Choroid plexus epithelial cell (primary cell): ENCODE measurements at regions not wholly inside any gene's neighbourhood (a gene's known extent, or its start where the extent isn't known, plus 50 kb on each side); places are given as distances from the start of the nearest gene placed in this dataset.

Experiments
- DNase-seq: peaks from one replicate; pipeline ENCODE4 v3.0.0-alpha.2; 2010; ENCODE audit warnings: low read depth
- H3K4me3 ChIP-seq: 2 replicates; pipeline ENCODE4 v1.5.1; 2011; ENCODE audit warnings: low read depth, mild to moderate bottlenecking, control low read depth, low read length, moderate library complexity
- TF ChIP-seq, protein P1 (sequence below): conservative IDR thresholded peaks from 2 replicates; pipeline ENCODE4 v1.5.1; 2011; ENCODE audit warnings: low read depth, mild to moderate bottlenecking, control low read depth, inconsistent platforms, low read length, moderate library complexity

DNA sequence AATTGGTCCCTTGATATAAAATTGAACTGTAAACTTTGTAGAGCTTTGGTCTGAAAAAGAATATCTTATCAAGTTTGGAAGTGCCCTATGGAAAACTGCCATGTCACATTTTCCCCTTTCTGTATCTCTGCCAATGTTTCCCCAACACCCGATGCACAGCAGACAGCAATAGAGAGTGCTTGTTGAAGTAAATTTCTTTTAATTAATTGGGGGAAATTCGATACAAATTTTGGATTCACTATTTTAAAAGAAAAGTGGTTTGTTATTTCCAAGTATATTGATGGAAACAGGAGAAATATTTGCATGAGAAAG lies 208.1 kb downstream of the OGFRL1 start:
- TF ChIP-seq, protein P1, sequence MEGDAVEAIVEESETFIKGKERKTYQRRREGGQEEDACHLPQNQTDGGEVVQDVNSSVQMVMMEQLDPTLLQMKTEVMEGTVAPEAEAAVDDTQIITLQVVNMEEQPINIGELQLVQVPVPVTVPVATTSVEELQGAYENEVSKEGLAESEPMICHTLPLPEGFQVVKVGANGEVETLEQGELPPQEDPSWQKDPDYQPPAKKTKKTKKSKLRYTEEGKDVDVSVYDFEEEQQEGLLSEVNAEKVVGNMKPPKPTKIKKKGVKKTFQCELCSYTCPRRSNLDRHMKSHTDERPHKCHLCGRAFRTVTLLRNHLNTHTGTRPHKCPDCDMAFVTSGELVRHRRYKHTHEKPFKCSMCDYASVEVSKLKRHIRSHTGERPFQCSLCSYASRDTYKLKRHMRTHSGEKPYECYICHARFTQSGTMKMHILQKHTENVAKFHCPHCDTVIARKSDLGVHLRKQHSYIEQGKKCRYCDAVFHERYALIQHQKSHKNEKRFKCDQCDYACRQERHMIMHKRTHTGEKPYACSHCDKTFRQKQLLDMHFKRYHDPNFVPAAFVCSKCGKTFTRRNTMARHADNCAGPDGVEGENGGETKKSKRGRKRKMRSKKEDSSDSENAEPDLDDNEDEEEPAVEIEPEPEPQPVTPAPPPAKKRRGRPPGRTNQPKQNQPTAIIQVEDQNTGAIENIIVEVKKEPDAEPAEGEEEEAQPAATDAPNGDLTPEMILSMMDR, result no peak
- H3K4me3 ChIP-seq, result no peak overlapping the region
- DNase-seq, result no peak

DNA sequence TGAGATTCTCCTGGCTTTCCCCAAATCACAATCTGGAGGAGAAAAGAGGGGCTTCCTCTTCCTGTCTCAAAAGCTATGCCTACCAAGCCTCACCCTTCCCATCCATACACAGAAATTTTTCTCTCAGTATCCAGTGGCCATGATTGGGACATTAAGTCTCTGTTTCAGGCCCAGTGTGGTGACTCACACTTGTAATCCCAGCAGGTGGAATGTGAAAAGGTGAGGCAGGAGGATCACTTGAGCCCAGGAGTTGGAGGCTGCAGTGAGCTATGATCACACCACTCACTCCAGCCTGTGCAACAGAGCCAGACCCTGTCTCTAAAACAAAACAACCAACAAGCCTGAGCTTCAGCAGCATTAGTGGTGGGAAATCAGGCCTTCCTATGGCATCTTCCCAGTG lies 210.0 kb downstream of the OGFRL1 start:
- no peak overlapping the region for H3K4me3 ChIP-seq
- TF ChIP-seq, protein P1, result no peak
- no peak for DNase-seq

DNA sequence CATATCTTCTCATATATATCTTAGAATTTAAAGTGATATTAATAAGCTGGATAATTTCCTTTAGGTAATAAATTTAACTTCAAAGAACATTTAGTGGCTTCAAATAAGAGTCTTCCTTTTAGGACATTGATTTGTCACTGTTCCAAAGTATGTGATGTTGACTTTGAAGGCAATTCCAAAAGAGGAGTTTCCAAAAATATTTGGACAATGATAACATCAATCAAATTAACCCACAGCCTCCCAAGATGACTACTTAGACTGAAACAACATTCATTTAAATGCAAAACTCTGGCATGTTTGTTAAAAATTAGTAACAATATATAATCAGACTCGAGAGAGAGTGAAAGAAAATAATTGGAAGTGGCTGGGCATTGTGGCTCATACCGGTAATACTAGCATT lies 211.1 kb downstream of the OGFRL1 start:
- no peak for DNase-seq
- TF ChIP-seq, protein P1, result no peak

DNA sequence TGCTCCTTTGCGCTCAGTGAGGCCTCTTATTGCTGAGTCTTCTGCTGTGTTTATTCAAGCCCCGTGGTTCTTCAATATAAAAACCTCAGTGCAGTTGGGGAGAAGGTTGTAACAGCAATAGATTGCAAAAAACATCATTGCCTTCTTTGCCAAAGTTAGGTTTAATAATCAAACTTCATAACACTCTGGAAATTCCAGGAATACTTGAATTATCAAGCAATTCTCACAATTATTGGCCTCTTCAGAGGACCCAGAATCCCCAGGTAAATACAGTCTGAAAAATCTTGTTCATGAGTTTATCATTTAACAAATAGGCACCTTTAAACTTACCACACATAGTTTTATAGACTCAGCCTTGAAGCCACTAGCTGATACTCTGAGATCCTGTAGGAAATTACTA lies 213.6 kb downstream of the OGFRL1 start:
- no peak overlapping the region for H3K4me3 ChIP-seq
- no peak for DNase-seq
- TF ChIP-seq, protein P1, result no peak

More for the DNA sequence above, 211.1 kb downstream of the OGFRL1 start:
- no peak overlapping the region for H3K4me3 ChIP-seq

DNA sequence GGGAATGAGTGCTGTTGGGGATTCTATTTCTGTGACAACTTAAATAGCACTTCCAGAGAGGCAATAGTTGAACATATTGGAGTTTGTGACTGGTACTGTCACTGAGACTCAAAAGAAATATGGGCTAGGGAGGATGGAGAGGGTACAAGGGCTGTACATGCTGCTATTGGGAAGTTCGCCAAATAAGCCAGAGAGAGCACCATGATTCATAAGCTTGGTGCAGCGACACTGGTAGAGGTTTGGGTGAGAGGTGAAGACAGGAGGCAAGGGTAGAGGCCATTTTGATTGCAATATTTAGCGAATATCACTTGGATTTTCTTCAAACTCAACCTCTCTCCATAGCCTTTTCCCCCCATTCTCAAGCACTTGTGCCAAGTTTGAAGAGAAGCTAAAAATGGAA lies 214.3 kb downstream of the OGFRL1 start:
- TF ChIP-seq, protein P1, result no peak
- no peak overlapping the region for H3K4me3 ChIP-seq
- DNase-seq, result no peak

DNA sequence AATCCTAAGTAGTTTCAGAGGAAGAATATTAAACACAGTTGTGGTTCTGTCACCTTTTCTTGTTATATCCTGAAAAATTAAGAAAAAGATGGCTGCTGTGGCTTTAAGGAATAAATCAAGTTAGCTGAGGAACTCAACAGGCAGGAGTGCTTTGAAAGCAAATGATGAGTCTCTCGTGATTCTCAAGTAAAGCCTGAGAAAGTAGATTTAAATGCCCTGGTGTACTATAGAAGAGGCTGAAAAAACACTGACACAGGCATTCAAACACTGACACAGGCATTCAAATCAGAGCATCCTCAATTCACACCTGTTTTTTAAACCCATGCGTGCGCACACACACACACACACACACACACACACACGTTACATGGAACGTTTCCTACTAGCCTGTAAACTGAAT lies 218.6 kb downstream of the OGFRL1 start:
- DNase-seq, result no peak
- H3K4me3 ChIP-seq, result no peak overlapping the region
- TF ChIP-seq, protein P1, result no peak

DNA sequence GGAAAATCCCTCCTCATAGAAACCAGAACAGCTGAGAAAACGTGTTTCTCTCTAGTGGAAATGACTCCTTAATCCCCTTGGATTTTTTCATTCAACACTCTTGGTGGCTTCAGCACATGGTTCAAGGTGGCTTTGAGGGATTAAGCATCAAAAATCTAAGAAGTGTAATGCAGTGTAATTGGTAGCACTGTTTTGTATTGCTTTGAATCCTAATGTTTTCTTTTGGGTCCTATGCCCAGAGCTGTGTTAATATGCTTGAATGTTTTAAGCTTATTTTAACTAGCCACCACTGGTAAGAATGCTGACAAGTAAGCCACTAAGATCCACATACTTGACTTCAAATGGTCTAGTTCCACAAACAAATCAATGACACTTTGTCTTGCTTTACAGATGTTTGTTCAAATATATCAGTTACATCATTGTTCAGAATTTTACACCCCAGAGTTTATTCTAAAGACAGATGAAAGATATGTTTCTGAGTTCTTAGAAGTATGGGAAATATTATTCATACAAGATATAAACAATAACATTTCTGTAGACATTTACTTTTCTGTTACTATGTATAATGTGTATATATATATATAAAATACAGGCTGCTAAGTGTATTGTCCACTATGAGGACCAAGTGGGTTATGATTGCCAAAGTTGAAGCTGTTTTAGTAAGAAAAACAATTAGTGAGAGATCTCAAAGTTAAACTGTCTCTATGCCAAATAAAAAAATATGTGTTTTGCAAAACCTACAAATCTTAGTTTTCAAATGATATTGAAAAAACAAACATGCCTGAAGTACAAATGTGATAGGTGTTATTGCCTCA lies 220.8 kb downstream of the OGFRL1 start:
- no peak for DNase-seq
- H3K4me3 ChIP-seq, result no peak overlapping the region
- TF ChIP-seq, protein P1, result no peak
